ENCODE measurements at regions not wholly inside any gene's neighbourhood (a gene's known extent, or its start where the extent isn't known, plus 50 kb on each side); places are given as distances from the start of the nearest gene placed in this dataset.

DNA sequence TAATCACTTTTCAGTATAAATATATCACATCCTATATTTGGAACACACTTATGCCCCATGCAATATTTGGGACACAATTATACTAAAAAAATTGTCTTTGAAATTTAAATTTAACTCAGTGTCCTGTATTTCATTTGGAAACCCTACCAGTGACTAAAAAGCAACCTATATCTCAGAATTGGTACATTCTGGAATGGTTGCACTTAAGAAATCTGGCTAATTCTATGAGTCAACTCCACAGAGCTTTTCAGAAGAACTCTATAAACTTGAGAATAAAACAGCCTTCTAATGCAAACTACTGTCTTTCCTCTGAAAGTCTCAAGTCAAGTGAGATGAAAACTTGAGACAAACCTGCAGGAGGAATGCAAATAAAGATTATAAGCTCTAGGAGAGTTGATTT lies 320.2 kb downstream of the MAFB start:
- TF ChIP-seq CTCF (IDR thresholded peaks at IDR 0.05; ENCODE audit: low read depth, low read length, missing control alignments) = no peak
- DNase-seq (ENCODE audit: low read depth) = no peak
- in situ Hi-C loops (cut with HindIII; ENCODE audit: low sequenced_read_pairs) = no loop called here
- no peak overlapping the region for H3K4me3 ChIP-seq (ENCODE audit: low read depth, low read length)

- H3K4me3 ChIP-seq (ENCODE audit: low read depth, low read length) = no peak overlapping the region
- no peak for TF ChIP-seq CTCF (IDR thresholded peaks at IDR 0.05; ENCODE audit: low read depth, low read length, missing control alignments)
- in situ Hi-C loops (cut with HindIII; ENCODE audit: low sequenced_read_pairs) = no loop called here
- DNase-seq (ENCODE audit: low read depth) = no peak
Measured at GRCh38 chr20:40361916-40362315, 327.1 kb downstream of the MAFB start.

DNA sequence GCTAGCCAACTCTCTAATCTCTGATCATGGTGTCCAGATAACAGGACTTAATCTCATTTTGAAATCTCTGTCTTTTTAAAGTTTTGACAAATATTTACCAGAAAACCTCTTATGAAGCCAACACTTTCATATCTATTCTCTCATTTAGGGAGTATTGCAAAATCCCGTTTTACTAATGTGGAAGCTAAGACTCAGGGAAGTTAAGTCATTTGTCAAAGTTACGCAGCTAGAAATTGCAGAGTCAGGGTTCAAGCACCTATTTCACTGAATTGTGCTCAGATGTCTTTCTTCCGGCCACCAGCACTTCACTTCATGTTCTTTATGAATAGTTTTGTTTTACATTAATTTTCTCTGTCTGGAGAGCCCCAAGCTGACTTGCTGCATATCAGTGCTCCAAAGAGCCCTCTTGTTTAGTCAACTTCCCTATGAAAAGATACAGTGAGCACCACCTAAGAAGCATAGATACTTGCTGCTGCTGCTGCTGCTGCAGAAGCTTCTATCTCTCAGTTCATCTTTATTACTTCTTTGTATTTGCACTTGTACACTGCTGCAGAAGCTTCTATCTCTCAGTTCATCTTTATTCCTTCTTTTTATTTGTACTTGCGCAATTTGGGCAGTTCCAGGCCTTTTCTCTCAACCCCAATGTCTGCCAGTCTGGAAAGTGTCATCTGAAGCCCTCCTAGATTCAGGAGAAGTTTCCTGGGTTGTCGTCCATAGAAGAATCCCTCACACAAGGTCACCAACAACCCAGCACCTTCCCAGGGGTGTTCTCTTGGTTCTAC lies 329.7 kb downstream of the MAFB start:
- no peak for TF ChIP-seq CTCF (IDR thresholded peaks at IDR 0.05; ENCODE audit: low read depth, low read length, missing control alignments)
- H3K4me3 ChIP-seq (ENCODE audit: low read depth, low read length) = no peak overlapping the region
- no peak for DNase-seq (ENCODE audit: low read depth)
- in situ Hi-C loops (cut with HindIII; ENCODE audit: low sequenced_read_pairs) = no loop called here

- in situ Hi-C loops (cut with HindIII; ENCODE audit: low sequenced_read_pairs) = no loop called here
- TF ChIP-seq CTCF (IDR thresholded peaks at IDR 0.05; ENCODE audit: low read depth, low read length, missing control alignments) = no peak
- H3K4me3 ChIP-seq (ENCODE audit: low read depth, low read length) = no peak overlapping the region
- DNase-seq (ENCODE audit: low read depth) = no peak
Measured at GRCh38 chr20:40354880-40355279, 334.2 kb downstream of the MAFB start.

GRCh38 chr20:40343390-40343789 lies 345.6 kb downstream of the MAFB start:
- TF ChIP-seq CTCF (IDR thresholded peaks at IDR 0.05; ENCODE audit: low read depth, low read length, missing control alignments) = no peak
- in situ Hi-C loops (cut with HindIII; ENCODE audit: low sequenced_read_pairs) = no loop called here
- no peak overlapping the region for H3K4me3 ChIP-seq (ENCODE audit: low read depth, low read length)
- no peak for DNase-seq (ENCODE audit: low read depth)

DNA sequence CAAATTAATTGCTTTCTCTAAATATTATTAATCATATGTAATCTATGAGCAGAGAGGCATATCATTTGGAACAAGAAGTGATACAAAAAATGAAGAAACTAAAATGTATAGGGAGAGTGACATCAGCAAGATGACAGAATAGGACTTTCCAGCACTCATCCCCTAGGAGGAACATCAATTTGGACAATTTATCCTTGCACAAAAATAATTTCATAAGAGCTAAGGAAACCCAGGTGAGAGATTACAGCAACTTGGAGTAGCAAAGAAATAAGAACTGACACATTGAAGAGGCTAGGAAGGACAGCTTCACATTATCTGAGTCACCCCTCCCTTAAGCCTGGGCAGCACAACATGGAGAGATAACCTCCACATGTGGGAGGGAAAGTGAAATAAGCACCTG lies 347.5 kb downstream of the MAFB start:
- H3K4me3 ChIP-seq (ENCODE audit: low read depth, low read length) = no peak overlapping the region
- TF ChIP-seq CTCF (IDR thresholded peaks at IDR 0.05; ENCODE audit: low read depth, low read length, missing control alignments) = no peak
- in situ Hi-C loops (cut with HindIII; ENCODE audit: low sequenced_read_pairs) = no loop called here
- no peak for DNase-seq (ENCODE audit: low read depth)
